ENCODE measurements at regions not wholly inside any gene's neighbourhood (a gene's known extent, or its start where the extent isn't known, plus 50 kb on each side); places are given as distances from the start of the nearest gene placed in this dataset.

DNA sequence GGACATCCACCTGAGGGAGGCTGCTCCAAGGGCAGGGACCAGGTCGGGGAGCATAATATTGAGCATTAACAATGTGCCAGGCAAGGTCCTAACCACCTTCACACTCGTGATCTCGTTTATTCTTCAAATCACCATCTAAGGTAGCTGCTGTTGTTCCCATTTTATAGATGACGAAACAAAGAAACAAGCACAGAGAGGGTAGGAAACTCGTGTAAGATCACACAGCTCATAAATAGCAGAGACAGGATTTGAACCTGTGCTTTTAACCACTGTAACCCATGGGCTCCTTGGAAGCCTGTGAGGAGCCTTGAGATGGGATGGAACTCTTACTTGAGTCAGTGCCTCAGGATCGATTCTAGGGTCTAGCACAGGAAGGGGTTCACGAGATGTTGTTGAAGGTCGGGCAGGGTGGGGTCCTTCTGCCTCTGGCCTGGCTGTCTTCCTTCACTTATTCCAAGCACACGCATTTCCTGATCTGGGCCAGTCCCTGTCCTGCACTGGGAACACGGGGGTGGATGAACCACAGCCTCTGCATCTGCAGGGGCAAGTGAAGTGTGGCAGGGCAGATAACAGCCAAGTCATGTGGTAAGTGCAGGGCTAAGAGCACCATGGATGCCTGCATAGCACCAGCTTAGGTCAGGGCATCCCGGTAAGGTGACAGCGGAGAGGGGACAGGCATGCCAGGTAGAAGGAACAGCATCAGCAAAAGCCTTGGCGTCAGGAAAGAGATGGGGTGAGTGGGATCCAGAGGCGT lies 188.1 kb downstream of the MELK start:
- no peak for DNase-seq (ENCODE audit: low spot score)
- in situ Hi-C loops (cut with MboI; ENCODE audit: low sequenced_read_pairs, unreplicated experiment), result no loop called here
- TF ChIP-seq, protein P1, sequence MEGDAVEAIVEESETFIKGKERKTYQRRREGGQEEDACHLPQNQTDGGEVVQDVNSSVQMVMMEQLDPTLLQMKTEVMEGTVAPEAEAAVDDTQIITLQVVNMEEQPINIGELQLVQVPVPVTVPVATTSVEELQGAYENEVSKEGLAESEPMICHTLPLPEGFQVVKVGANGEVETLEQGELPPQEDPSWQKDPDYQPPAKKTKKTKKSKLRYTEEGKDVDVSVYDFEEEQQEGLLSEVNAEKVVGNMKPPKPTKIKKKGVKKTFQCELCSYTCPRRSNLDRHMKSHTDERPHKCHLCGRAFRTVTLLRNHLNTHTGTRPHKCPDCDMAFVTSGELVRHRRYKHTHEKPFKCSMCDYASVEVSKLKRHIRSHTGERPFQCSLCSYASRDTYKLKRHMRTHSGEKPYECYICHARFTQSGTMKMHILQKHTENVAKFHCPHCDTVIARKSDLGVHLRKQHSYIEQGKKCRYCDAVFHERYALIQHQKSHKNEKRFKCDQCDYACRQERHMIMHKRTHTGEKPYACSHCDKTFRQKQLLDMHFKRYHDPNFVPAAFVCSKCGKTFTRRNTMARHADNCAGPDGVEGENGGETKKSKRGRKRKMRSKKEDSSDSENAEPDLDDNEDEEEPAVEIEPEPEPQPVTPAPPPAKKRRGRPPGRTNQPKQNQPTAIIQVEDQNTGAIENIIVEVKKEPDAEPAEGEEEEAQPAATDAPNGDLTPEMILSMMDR (IDR thresholded peaks at IDR 0.05; ENCODE audit: borderline replicate concordance, control extremely low read depth, extremely low read depth, insufficient read depth, missing control alignments), result no peak

DNA sequence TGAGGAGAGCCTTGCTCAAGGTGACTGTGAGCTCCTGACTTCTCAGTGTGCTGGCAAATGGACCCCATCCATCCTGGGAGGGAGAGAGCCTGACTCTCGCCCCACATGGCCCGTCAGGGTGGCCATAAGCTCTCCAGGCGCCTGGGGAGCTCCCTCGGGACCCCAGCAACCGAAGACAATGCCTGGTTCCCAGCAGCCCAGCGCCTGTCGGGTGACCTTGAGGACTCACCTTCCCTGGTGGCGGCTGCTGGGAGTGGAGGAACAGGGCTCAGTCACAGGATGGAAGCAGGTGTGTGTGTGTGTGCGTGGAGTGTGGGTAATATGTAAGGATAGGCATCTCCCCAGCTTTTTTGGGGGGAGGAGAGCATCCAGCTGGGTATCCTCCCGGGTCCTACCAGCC lies 190.3 kb downstream of the MELK start:
- no peak for DNase-seq (ENCODE audit: low spot score)
- TF ChIP-seq, protein P1 (IDR thresholded peaks at IDR 0.05; ENCODE audit: borderline replicate concordance, control extremely low read depth, extremely low read depth, insufficient read depth, missing control alignments), result no peak
- in situ Hi-C loops (cut with MboI; ENCODE audit: low sequenced_read_pairs, unreplicated experiment), result no loop called here

DNA sequence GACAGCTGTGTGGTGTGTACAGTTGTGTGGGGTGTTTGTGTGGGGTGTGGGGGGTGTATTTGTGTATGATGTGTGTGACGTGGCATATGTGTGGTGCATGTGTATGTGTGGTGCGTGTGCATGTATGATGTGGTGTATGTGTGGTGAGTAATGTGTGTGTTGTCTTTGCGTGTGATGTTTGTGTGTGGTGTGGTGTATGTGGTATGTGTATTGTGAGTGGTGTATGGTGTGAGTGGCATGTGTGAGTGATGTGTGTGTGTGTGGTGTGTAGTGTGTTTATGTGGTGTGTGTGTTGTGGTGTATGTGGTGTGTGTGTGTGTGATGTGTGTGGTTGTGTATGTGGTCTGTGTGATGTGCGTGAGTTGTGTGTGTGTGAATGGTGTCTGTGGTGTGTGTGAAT lies 191.1 kb downstream of the MELK start:
- in situ Hi-C loops (cut with MboI; ENCODE audit: low sequenced_read_pairs, unreplicated experiment), result no loop called here
- DNase-seq (ENCODE audit: low spot score), result no peak
- TF ChIP-seq, protein P1 (IDR thresholded peaks at IDR 0.05; ENCODE audit: borderline replicate concordance, control extremely low read depth, extremely low read depth, insufficient read depth, missing control alignments), result no peak

DNA sequence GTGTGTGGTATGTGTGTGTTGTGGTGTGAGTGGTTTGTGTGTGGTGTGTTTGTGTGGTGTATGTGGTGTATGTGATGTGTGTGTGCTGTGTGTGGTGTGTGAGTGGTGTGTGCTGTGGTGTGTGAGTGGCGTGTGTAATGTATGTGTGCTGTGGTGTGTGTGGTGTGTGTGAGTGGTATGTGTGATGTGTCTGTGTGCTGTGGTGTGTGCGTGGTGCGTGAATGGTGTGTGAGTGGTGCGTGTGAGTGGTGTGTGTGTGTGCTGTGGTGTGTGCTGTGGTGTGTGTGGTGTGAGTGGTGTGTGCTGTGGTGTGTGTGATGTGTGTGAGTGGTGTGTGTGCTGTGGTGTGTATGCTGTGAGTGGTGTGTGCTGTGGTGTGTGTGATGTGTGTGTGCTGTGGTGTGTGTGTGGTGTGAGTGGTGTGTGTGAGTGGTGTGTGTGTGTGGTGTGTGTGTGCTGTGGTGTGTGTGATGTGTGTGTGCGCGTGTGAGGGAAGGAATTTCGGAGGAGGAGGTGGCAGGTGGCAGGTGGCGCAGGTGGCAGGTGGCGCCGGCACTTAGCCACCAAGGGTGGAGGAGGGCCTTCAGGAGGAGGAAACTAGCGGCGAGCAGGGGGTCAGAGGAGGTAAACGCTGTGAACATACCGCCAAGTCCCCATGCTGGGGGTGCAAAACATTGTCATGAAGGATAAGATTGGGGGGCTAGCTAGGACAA lies 191.8 kb downstream of the MELK start:
- no peak for DNase-seq (ENCODE audit: low spot score)
- in situ Hi-C loops (cut with MboI; ENCODE audit: low sequenced_read_pairs, unreplicated experiment), result no loop called here
- TF ChIP-seq, protein P1 (IDR thresholded peaks at IDR 0.05; ENCODE audit: borderline replicate concordance, control extremely low read depth, extremely low read depth, insufficient read depth, missing control alignments), result no peak

DNA sequence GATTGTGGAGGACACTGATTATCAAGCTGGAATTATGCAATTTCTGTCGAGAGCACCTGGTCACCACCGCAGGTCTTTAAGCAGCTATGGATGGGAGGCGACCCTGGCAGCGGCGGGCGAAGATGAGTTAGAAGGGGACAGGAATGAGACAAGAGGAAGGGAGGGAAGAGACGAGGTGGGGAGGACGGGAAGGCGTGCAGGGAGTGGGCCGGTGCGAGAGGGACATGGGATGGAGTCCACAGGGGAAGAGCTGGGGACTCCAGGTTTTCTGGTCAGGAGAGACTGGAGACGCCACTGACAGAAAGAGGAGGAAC lies 192.3 kb downstream of the MELK start:
- TF ChIP-seq, protein P1 (IDR thresholded peaks at IDR 0.05; ENCODE audit: borderline replicate concordance, control extremely low read depth, extremely low read depth, insufficient read depth, missing control alignments), result no peak
- in situ Hi-C loops (cut with MboI; ENCODE audit: low sequenced_read_pairs, unreplicated experiment), result no loop called here
- peak; percentile 36 for DNase-seq (ENCODE audit: low spot score)

DNA sequence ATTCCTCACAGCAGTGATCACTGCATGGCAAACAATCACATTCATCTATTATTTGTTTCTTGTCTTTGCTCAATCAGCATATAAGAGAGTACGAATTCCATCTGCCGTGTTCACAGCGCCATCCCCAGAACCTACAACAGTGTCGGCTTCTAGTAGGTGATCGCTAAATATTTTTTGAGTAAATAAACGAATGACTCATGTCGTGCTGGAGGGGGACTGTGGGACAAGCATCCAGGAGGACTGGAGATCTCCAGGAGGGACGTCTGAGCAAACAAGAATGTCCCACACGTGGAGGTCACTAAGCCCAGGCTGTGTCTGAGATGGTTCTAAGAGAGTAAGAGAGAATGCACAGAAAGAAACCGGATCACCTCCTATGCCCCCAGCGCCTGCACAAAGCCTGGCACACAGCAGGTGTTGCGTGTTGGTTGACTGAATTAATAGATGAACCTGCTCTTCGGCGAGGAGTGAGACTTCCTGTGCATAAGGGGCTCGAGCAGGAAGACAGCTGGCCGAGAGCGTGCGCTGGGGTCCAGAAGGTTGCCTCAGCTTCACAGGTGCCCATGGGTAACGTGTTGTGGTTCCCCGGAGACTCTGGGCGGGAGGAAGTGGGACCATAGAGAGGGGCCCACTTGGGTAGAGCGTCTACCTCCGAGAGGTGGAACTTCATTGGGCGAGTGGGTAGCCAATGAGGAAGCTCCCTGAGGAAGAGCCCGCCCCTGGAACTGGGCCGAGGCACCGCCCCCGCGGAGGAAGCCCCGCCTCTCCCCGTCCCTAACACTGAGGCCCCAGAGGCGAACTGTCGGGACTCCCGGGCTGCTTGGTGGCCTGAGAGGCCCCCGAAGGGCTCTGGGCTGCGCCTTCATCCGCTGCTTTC lies 193.0 kb downstream of the MELK start:
- TF ChIP-seq, protein P1 (IDR thresholded peaks at IDR 0.05; ENCODE audit: borderline replicate concordance, control extremely low read depth, extremely low read depth, insufficient read depth, missing control alignments), result no peak
- in situ Hi-C loops (cut with MboI; ENCODE audit: low sequenced_read_pairs, unreplicated experiment), result no loop called here
- DNase-seq (ENCODE audit: low spot score), result peak; percentile 98
